HepG2 (cell line): ENCODE measurements at regions not wholly inside any gene's neighbourhood (a gene's known extent, or its start where the extent isn't known, plus 50 kb on each side); places are given as distances from the start of the nearest gene placed in this dataset.

Experiments
- ATAC-seq: fragments of 200-7000 bp; cut with Tn5 transposase; 3 replicates; pipeline ENCODE4 v1.9.1; 2020; ENCODE audit warnings: mild to moderate bottlenecking, moderate library complexity
- BruUV-seq: library from RNA; stranded (reverse); fragments of 400-500 nt; replicated peaks from 2 replicates; lab custom pipeline; 2021; lab: Mats Ljungman, UMichigan
- CTCF ChIA-PET: fragments of 300-600 bp; formaldehyde crosslinking; extraction: SDS; loops from one replicate; lab custom pipeline; 2021; ENCODE audit warnings: low total read pairs, inconsistent platforms, low intra/inter-chr PET ratio; lab: Yijun Ruan, JAX
- POLR2A ChIA-PET: fragments of 350-600 bp; sonication (Branson Sonifier 250); formaldehyde crosslinking; loops from one replicate; lab custom pipeline; 2020; ENCODE audit warnings: antibody characterized with exemption, inconsistent platforms; lab: Yijun Ruan, JAX
- DNase-seq: peaks from one replicate; pipeline ENCODE4 v3.0.0-alpha.2; 2015; ENCODE audit warnings: low spot score
- FAIRE-seq: peaks from 3 replicates; lab custom pipeline; 2011; peaks lifted over from hg19 to GRCh38; lab: Jason Lieb, UNC
- H2AFZ ChIP-seq: one replicate; pipeline ENCODE4 v1.6.1; 2011; ENCODE audit warnings: low read length, inconsistent platforms
- H3K27ac ChIP-seq: fragments of 300-600 bp; 3 replicates; pipeline ENCODE4 v1.8.0; 2011; ENCODE audit warnings: mixed run types, mild to moderate bottlenecking, mixed read lengths, low read length, inconsistent platforms; ENCODE audit not compliant: insufficient read depth; ENCODE audit errors: extremely low read length
- H3K27me3 ChIP-seq, 2 experiments: fragments of 200-600 bp in 1 of 2; 2 replicates in 1 of 2; 3 replicates in 1 of 2; pipeline versions ENCODE4 v1.6.0 to v1.8.0; 2011; ENCODE audit warnings: low read length in 2 of 2, mild to moderate bottlenecking in 2 of 2, moderate library complexity in 2 of 2, inconsistent platforms in 1 of 2; ENCODE audit not compliant: insufficient read depth in 2 of 2, control insufficient read depth in 1 of 2
- H3K36me3 ChIP-seq, 2 experiments: fragments of 200-600 bp in 1 of 2; replicated peaks in 1 of 2; 2 replicates in 1 of 2; 3 replicates in 1 of 2; pipeline versions ENCODE4 v1.5.1 to v1.8.0; 2011; ENCODE audit warnings: low read length in 2 of 2, inconsistent platforms in 1 of 2; ENCODE audit not compliant: insufficient read depth in 2 of 2, control insufficient read depth in 1 of 2
- H3K4me1 ChIP-seq: 2 replicates; pipeline ENCODE4 v1.5.1; 2012; ENCODE audit warnings: low read length, inconsistent platforms; ENCODE audit not compliant: insufficient read depth
- H3K4me2 ChIP-seq: 2 replicates; pipeline ENCODE4 v1.6.0; 2011; ENCODE audit warnings: low read depth, low read length, inconsistent platforms
- H3K4me3 ChIP-seq, 3 experiments: fragments of 200-600 bp in 1 of 3; sonication (generic), shearing (Covaris generic) in 1 of 3; replicated peaks in 1 of 3; 2 replicates each; pipeline ENCODE4 v1.5.1; 2011 to 2016; ENCODE audit warnings: low read length in 3 of 3, inconsistent platforms in 2 of 3, low read depth in 2 of 3, mild to moderate bottlenecking in 2 of 3, control low read depth in 1 of 3, mixed read lengths in 1 of 3; ENCODE audit not compliant: insufficient read depth in 1 of 3
- H3K79me2 ChIP-seq: one replicate; pipeline ENCODE4 v1.6.1; 2011; ENCODE audit warnings: low read length, inconsistent platforms; ENCODE audit not compliant: insufficient read depth
- H3K9ac ChIP-seq: 2 replicates; pipeline ENCODE4 v1.6.0; 2011; ENCODE audit warnings: mild to moderate bottlenecking, low read depth, low read length, inconsistent platforms; ENCODE audit not compliant: insufficient read depth
- H3K9me3 ChIP-seq: 2 replicates; pipeline ENCODE4 v1.5.1; 2012; ENCODE audit warnings: mild to moderate bottlenecking, low read length
- H4K20me1 ChIP-seq: 2 replicates; pipeline ENCODE4 v1.6.0; 2011; ENCODE audit warnings: inconsistent platforms, mild to moderate bottlenecking, low read length, moderate library complexity; ENCODE audit not compliant: insufficient read depth
- BORCS8-MEF2B ChIP-seq: sonication (generic); formaldehyde crosslinking; IDR thresholded peaks from 2 replicates; pipeline ENCODE4 v1.8.0; 2022; ENCODE audit warnings: mild to moderate bottlenecking, missing genetic modification reagents
- CENPT ChIP-seq: sonication (generic); formaldehyde crosslinking; IDR thresholded peaks from 2 replicates; pipeline ENCODE4 v1.8.0; 2022; ENCODE audit warnings: low read depth, mild to moderate bottlenecking, moderate library complexity, missing genetic modification reagents
- EEA1 ChIP-seq: sonication (generic); formaldehyde crosslinking; IDR thresholded peaks from 2 replicates; pipeline ENCODE4 v1.5.1; 2020; ENCODE audit warnings: mild to moderate bottlenecking, missing genetic modification reagents, borderline replicate concordance
- EHMT2 ChIP-seq: fragments of 200-600 bp; sonication (generic); IDR thresholded peaks from 2 replicates; pipeline ENCODE4 v1.7.0; 2017; ENCODE audit warnings: antibody characterized with exemption, low read depth, low read length, borderline replicate concordance
- KLF6 ChIP-seq: IDR thresholded peaks from 2 replicates; pipeline ENCODE4 v1.8.0; 2016; ENCODE audit warnings: missing biosample characterization, missing genetic modification reagents
- PITX1 ChIP-seq: sonication (generic); formaldehyde crosslinking; IDR thresholded peaks from 2 replicates; pipeline ENCODE4 v1.5.1; 2020; ENCODE audit warnings: mild to moderate bottlenecking, missing genetic modification reagents
- RCOR2 ChIP-seq: IDR thresholded peaks from 2 replicates; pipeline ENCODE4 v1.6.1; 2016; ENCODE audit warnings: missing biosample characterization, missing genetic modification reagents
- RELA ChIP-seq: sonication (generic); formaldehyde crosslinking; IDR thresholded peaks from 2 replicates; pipeline ENCODE4 v1.4.0; 2020; ENCODE audit warnings: missing genetic modification reagents
- SP4 ChIP-seq: sonication (generic); formaldehyde crosslinking; IDR thresholded peaks from 2 replicates; pipeline ENCODE4 v1.8.1; 2023; ENCODE audit warnings: mild to moderate bottlenecking, missing genetic modification reagents
- TEAD2 ChIP-seq: sonication (generic); formaldehyde crosslinking; IDR thresholded peaks from 2 replicates; pipeline ENCODE4 v1.9.0; 2021; ENCODE audit warnings: missing genetic modification reagents
- THYN1 ChIP-seq: sonication (generic); formaldehyde crosslinking; IDR thresholded peaks from 2 replicates; pipeline ENCODE4 v1.8.1; 2023; ENCODE audit warnings: low read depth, mild to moderate bottlenecking, moderate library complexity, missing genetic modification reagents, borderline replicate concordance
- ZBTB38 ChIP-seq: sonication (generic); formaldehyde crosslinking; IDR thresholded peaks from 2 replicates; pipeline ENCODE4 v1.5.1; 2020; ENCODE audit warnings: mild to moderate bottlenecking, missing genetic modification reagents
- ZNF138 ChIP-seq: sonication (generic); formaldehyde crosslinking; IDR thresholded peaks from 2 replicates; pipeline ENCODE4 v1.5.0; 2020; ENCODE audit warnings: mild to moderate bottlenecking, low read depth, missing genetic modification reagents
- ZNF30 ChIP-seq: sonication (generic); formaldehyde crosslinking; IDR thresholded peaks from 2 replicates; pipeline ENCODE4 v1.5.0; 2020; ENCODE audit warnings: mild to moderate bottlenecking, missing genetic modification reagents
- ZNF33A ChIP-seq: sonication (generic); formaldehyde crosslinking; IDR thresholded peaks from 2 replicates; pipeline ENCODE4 v1.5.1; 2020; ENCODE audit warnings: missing genetic modification reagents, mild to moderate bottlenecking, moderate library complexity, borderline replicate concordance
- ZNF558 ChIP-seq: sonication (generic); formaldehyde crosslinking; IDR thresholded peaks from 2 replicates; pipeline ENCODE4 v1.9.0; 2022; ENCODE audit warnings: mild to moderate bottlenecking, missing genetic modification reagents, borderline replicate concordance
- ZNF670 ChIP-seq: sonication (generic); formaldehyde crosslinking; IDR thresholded peaks from 2 replicates; pipeline ENCODE4 v1.8.0; 2022; ENCODE audit warnings: mild to moderate bottlenecking, missing genetic modification reagents, borderline replicate concordance
- ZNF878 ChIP-seq: sonication (generic); formaldehyde crosslinking; IDR thresholded peaks from 2 replicates; pipeline ENCODE4 v1.8.1; 2023; ENCODE audit warnings: mild to moderate bottlenecking, missing genetic modification reagents, moderate library complexity
- WGBS: methylation state at CpG from one replicate; pipeline ENCODE4 v1.1.6; 2017; ENCODE audit warnings: low lambda C conversion rate; 5-methylcytosine and 5-hydroxymethylcytosine counted together
- in situ Hi-C: cut with HindIII; loops from 2 replicates; pipeline ENCODE4 v1.10.0; 2017; ENCODE audit warnings: low pct_unique_long_range_greater_than_20kb; ENCODE audit not compliant: extremely low pct_ligation_motif_present
- intact Hi-C: fragments of 100-400 bp; cut with micrococcal nuclease; formaldehyde crosslinking; loops from one replicate; pipeline ENCODE4 v1.10.0; 2022; ENCODE audit not compliant: unreplicated experiment
- TF ChIP-seq, protein P1 (sequence below): sonication (generic); formaldehyde crosslinking; IDR thresholded peaks from 2 replicates; pipeline ENCODE4 v1.4.0; 2020; ENCODE audit warnings: missing genetic modification reagents, mild to moderate bottlenecking, borderline replicate concordance
- TF ChIP-seq, protein P2 (sequence below): IDR thresholded peaks from 2 replicates; pipeline ENCODE4 v1.6.1; 2012; ENCODE audit warnings: inconsistent platforms

DNA sequence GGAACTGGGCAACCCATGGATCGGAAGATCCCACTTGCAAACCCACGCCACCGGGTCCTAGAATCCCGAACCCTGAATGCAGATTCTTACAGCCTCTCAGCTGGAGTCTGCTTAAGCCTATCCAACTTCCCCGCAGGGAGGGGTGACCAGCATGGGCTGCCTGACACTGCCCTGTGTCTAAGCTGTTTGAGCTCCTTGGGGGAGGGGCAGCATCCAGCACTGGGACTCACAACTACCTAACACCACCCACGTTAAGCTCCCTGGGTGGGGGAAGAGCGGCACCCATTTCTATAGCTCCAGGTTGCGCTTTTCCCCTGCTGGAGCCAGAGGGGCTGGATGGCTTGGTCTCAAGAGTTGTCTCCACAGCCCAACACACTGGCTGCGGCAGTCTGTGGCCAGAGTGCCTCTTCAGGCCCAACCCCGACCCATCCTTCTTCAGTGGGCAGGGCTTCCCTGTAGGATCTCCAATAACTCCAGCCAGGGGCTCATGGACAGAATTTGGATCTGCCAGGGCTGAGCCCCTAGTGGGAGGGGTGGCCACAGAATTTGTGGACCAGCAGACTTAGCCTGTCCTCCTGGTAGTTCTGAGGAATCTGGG lies 649.2 kb downstream of the TUSC7 start:
- H4K20me1 ChIP-seq = no peaks in the 10 kb centered on the region
- H3K9ac ChIP-seq = no peak overlapping the region
- TF ChIP-seq CENPT (CRISPR knock-in tag) (no peak), RCOR2 (CRISPR knock-in tag) (no peak), SP4 (no peak), ZNF670 (CRISPR knock-in tag) (no peak), ZNF30 (CRISPR knock-in tag) (no peak), RELA (no peak), EEA1 (CRISPR knock-in tag) (no peak), BORCS8-MEF2B (CRISPR knock-in tag) (no peak), PITX1 (CRISPR knock-in tag) (no peak), ZNF558 (CRISPR knock-in tag) (no peak), ZBTB38 (no peak), THYN1 (CRISPR knock-in tag) (no peak), TEAD2 (CRISPR knock-in tag) (no peak), ZNF33A (CRISPR knock-in tag) (no peak), KLF6 (CRISPR knock-in tag) (no peak), EHMT2 (no peak), ZNF878 (CRISPR knock-in tag) (no peak), ZNF138 (CRISPR knock-in tag) (no peak)
- TF ChIP-seq, protein P1, sequence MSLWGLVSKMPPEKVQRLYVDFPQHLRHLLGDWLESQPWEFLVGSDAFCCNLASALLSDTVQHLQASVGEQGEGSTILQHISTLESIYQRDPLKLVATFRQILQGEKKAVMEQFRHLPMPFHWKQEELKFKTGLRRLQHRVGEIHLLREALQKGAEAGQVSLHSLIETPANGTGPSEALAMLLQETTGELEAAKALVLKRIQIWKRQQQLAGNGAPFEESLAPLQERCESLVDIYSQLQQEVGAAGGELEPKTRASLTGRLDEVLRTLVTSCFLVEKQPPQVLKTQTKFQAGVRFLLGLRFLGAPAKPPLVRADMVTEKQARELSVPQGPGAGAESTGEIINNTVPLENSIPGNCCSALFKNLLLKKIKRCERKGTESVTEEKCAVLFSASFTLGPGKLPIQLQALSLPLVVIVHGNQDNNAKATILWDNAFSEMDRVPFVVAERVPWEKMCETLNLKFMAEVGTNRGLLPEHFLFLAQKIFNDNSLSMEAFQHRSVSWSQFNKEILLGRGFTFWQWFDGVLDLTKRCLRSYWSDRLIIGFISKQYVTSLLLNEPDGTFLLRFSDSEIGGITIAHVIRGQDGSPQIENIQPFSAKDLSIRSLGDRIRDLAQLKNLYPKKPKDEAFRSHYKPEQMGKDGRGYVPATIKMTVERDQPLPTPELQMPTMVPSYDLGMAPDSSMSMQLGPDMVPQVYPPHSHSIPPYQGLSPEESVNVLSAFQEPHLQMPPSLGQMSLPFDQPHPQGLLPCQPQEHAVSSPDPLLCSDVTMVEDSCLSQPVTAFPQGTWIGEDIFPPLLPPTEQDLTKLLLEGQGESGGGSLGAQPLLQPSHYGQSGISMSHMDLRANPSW (CRISPR knock-in tag) = no peak
- TF ChIP-seq, protein P2, sequence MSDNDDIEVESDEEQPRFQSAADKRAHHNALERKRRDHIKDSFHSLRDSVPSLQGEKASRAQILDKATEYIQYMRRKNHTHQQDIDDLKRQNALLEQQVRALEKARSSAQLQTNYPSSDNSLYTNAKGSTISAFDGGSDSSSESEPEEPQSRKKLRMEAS = no peak
- CTCF ChIA-PET = no interaction called here
- H3K4me2 ChIP-seq = no peak overlapping the region
- no peaks in the 10 kb centered on the region for H3K27me3 ChIP-seq
- DNase-seq (no peak), FAIRE-seq (no peak), ATAC-seq (no peak)
- H3K79me2 ChIP-seq = no peaks in the 10 kb centered on the region
- no peaks in the 10 kb centered on the region for H3K36me3 ChIP-seq
- no peak overlapping the region for H3K4me3 ChIP-seq
- in situ Hi-C loops (no loop called here), intact Hi-C loops (no loop called here)
- WGBS = 12% methylated on average over 6 of the region's 10 CpGs
- POLR2A ChIA-PET = no interaction called here
- no peaks in the 10 kb centered on the region for H3K9me3 ChIP-seq
- H2AFZ ChIP-seq = no peak overlapping the region
- no peaks in the 10 kb centered on the region for H3K4me1 ChIP-seq
- no peak overlapping the region for H3K27ac ChIP-seq
- no TSS peak for BruUV-seq
